ENCODE measurements at regions not wholly inside any gene's neighbourhood (a gene's known extent, or its start where the extent isn't known, plus 50 kb on each side); places are given as distances from the start of the nearest gene placed in this dataset.

GRCh38 chr7:136728945-136729344 lies 139.5 kb upstream of the CHRM2 start:
- H3K27me3 ChIP-seq = no peaks in the 10 kb centered on the region
- DNase-seq (no peak), ATAC-seq (no peak)
- no peak overlapping the region for H3K4me3 ChIP-seq
- no peak overlapping the region for H3K27ac ChIP-seq
- no peaks in the 10 kb centered on the region for H3K4me1 ChIP-seq
- intact Hi-C loops (cut with DNase I) = no loop called here
- no peaks in the 10 kb centered on the region for H3K36me3 ChIP-seq
- peaks cover 0 to 15% (median 0%) of the 10 kb centered on the region in 11 donors for H3K9me3 ChIP-seq
- no peak for TF ChIP-seq CTCF (IDR thresholded peaks at IDR 0.05)
- WGBS, 2 donors = 74 to 78% methylated on average over 5 of the region's 5 CpGs

DNA sequence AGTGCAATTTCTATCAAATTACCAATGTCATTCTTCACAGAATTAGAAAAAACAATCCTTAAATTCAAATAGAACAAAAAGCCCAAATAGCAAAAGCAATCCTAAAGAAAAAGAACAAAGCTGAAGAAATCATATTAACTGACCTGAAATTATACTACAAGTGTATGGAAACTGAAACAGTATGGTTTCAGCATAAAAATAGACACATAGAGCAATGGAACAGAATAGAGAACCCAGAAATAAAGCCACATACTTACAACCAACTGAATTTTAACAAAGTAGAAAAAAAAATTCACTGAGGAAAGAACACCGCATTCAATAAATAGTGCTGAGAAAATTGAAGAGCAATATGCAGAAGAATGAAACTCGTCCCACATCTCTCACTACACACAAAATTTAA lies 142.0 kb upstream of the CHRM2 start:
- Histone ChIP-seq H3K4me3 (no peak overlapping the region), H3K36me3 (no peaks in the 10 kb centered on the region), H3K27ac (no peak overlapping the region), H3K9me3 (peaks cover 0 to 11% (median 0%) of the 10 kb centered on the region in 11 donors), H3K4me1 (no peaks in the 10 kb centered on the region), H3K27me3 (no peaks in the 10 kb centered on the region)
- intact Hi-C loops (cut with DNase I) = no loop called here
- no peak for TF ChIP-seq CTCF (IDR thresholded peaks at IDR 0.05)
- WGBS, 2 donors = 80 to 81% methylated on average over 2 of the region's 2 CpGs
- ATAC-seq (no peak), DNase-seq (no peak)

- H3K27me3 ChIP-seq = no peaks in the 10 kb centered on the region
- DNase-seq = no peak
- no peak for ATAC-seq
- no peaks in the 10 kb centered on the region for H3K36me3 ChIP-seq
- no peak overlapping the region for H3K4me3 ChIP-seq
- no peak overlapping the region for H3K27ac ChIP-seq
- intact Hi-C loops (cut with DNase I) = no loop called here
- H3K9me3 ChIP-seq = peaks cover 0 to 3% (median 0%) of the 10 kb centered on the region in 11 donors
- H3K4me1 ChIP-seq = no peaks in the 10 kb centered on the region
- no peak for TF ChIP-seq CTCF (IDR thresholded peaks at IDR 0.05)
- 54 to 65% methylated on average over 6 of the region's 6 CpGs for WGBS, 2 donors
Measured at GRCh38 chr7:136717910-136718557, 150.4 kb upstream of the CHRM2 start.

DNA sequence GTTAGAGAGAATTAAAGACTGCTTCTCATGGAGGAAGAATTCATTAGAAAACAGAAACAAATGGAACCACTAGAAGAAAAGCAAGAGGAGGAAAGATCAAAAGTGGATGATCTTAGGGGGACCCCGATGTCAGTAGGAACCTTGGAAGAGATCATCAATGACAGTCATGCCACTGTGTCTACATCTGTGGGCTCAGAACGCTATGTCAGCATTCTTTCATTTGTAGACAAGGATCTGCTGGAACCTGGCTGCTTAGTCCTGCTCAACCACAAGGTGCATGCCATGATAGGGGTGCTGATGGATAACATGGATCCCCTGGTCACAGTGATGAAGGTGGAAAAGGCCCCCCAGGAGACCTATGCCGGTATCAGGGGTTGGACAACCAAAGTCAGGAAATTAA lies 154.4 kb upstream of the CHRM2 start:
- WGBS, 2 donors = 94% methylated on average over 3 of the region's 3 CpGs
- no peak for DNase-seq
- H3K9me3 ChIP-seq = no peaks in the 10 kb centered on the region
- no peak for TF ChIP-seq CTCF (IDR thresholded peaks at IDR 0.05)
- H3K27ac ChIP-seq = no peak overlapping the region
- intact Hi-C loops (cut with DNase I) = no loop called here
- H3K4me1 ChIP-seq = no peaks in the 10 kb centered on the region
- no peaks in the 10 kb centered on the region for H3K27me3 ChIP-seq
- no peaks in the 10 kb centered on the region for H3K36me3 ChIP-seq
- no peak overlapping the region for H3K4me3 ChIP-seq
- no peak for ATAC-seq
